Stimulated activated CD8-positive, alpha-beta memory T cell treated with anti-CD3 and anti-CD28 coated beads, Interleukin-7, amount 100 ng/mL, for 24 hours (primary cell): ENCODE measurements at regions not wholly inside any gene's neighbourhood (a gene's known extent, or its start where the extent isn't known, plus 50 kb on each side); places are given as distances from the start of the nearest gene placed in this dataset.
"Not testable (repeated sequence)": the region's sequence is repeated elsewhere in the genome, so short reads cannot be mapped to it uniquely, and the experiment has no call there.

Experiments used
- DNase-seq: peaks from one replicate; pipeline ENCODE4 v3.0.0-alpha.2; 2020; ENCODE audit warnings: low read depth

GRCh38 chr6:11384531-11385309 lies 152.3 kb upstream of the NEDD9 start:
- no peak for DNase-seq

DNA sequence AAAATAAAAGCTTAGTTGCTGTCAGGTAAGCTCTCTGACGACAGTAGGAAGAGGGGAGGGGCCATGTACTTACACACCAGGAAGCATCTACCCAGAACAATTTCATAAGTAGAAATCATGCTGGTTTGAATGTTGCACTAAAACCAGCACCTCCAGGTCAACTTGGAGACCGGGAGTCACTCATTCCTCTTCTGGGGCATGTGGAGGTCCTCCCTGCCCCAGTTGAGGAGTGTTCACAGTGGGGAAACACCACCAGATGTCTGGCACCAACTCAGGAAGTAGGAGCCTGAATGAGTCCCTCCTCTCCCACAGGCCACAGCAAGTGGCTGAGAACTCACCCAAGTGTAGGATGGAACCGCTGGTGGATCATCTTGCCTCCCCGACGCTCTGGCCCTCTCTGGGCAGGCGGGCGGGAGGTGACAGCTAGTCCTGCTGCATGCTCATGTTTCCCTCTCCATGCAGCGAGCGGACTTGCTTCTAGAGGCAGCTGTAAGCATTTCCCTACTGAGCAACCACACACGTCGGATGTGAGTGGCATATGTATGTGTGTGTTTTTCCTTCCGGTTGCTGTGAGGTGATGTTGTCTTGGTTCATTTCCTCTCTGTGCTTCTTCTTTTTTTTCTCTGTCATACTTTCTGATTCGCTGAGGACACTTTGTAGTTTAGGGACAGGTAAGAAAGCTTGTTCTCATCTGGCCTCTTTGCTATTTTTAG lies 149.5 kb upstream of the NEDD9 start:
- peak; percentile 26 for DNase-seq

GRCh38 chr6:11380969-11381744 lies 148.7 kb upstream of the NEDD9 start:
- DNase-seq = no peak

DNA sequence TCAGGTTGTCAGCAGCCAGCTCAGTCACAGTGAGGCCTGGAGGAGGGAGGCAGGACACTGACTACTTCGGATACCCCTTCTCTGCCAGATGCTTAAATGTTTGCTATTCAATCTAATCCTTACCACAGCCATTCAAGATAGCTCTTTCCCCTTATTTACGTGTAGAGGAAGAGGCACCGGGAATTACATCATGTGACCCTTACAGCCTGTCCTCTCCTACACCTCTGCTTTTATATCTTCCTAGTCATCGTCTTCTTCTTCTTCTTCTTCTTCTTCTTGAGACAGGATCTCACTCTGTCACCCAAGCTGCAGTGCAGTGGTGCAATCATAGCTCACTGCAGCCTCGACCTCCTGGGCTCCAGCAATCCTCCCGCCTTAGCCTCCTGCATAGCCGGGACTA lies 148.1 kb upstream of the NEDD9 start:
- no peak for DNase-seq

DNA sequence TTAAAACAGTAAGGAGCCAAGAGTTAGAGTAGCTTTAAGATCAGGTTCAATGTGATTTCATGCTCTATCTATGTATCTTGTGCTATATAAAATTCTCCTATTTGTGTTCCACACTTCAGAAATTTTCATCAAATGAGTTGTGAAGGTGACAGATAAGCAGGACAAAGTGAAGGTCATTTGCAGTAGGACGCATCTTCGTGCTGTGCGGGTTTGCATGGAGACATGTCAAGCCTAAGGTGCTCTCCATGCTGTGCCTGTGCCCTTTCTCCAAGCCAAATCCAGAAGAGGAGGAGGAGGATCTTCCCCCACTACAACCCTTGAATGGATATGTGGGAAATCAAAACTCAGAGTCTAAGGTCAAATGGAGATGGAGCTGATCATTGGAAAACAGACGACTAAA lies 147.3 kb upstream of the NEDD9 start:
- no peak for DNase-seq

GRCh38 chr6:11378639-11379038 lies 146.2 kb upstream of the NEDD9 start:
- no peak for DNase-seq

DNA sequence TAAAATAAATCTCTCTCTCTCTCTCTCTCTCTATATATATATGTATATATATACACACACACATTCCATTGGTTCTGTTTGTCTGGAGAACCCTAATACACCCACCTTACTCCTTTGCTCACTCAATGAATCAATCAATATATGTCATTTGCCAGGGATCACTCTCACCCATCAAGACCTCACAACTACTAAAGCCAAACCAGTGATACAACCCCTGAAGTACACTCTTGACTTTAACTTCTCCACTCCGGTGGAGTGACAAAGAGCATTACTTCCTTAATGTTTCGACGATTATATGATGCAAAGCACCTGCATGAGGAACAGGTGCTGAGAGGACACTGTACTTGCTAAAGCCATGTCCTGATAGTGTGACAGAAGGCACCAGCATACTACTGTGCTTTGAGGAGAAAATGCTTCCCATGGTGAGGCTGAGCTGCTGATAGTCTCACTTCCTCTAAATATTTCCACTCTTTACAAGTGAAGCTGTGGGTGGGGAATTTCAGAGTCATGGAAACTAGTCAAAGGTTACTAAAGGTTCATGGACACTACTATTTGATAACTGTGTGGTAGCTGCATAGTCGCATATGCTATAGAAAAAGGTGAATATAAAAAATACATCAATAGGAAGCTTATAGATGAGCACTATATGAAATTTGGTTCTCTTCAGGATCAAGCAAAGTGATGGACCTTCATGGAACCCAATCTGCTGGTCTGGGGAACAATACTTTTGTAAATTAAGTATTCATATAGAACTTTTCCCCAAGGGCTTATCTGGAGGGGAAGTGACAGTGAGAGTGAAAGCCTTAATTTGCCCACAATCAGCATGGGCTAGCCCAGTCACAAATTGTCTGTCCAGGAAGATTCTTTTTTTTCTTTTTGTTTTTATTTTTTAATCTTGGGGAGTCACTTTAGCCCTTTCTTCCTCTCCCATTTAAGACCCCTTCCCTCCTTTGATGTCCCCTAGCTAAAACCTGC lies 141.9 kb upstream of the NEDD9 start:
- no peak for DNase-seq

DNA sequence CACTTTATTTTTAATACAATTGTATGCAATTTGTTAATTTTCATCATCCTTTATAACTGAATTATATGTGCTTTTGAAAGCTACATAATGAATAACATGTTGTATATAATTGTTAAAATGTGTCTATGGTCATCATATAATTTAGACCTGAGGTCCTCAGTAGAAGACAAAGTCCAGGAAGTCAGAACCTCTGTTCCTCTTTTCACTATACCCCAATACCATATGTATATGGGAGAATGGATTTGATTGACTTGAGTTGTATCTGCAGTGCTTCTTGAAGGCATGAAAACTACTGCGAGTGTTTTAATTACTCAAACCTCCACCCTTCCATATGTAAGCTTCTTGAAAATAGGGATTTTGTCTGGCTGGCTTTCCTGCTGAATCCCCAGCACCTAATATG lies 140.7 kb upstream of the NEDD9 start:
- DNase-seq = no peak

DNA sequence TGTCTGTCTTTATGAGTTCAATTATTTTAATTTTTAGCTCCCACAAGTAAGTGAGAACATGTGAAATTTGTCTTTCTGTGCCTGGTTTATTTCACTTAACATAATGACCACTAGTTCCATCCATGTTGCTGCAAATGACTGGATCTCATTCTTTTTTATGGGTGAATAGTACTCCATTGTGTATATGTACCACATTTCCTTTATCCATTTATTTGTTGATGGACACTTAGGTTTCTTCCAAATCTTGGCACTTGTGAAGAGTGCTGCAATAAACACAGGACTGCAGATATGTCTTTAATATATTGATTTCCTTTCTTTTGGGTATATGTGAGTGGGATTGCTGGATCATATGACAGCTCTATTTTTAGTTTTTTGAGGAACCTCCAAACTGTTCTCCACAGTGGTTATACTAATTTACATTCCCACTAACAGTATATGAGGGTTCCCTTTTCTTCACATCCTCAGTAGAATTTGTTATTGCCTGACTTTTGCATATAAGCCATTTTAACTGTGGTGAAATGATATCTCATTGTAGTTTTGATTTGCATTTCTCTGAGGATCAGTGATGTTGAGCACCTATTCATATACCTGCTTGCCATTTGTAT lies 139.8 kb upstream of the NEDD9 start:
- DNase-seq = not testable (repeated sequence)

DNA sequence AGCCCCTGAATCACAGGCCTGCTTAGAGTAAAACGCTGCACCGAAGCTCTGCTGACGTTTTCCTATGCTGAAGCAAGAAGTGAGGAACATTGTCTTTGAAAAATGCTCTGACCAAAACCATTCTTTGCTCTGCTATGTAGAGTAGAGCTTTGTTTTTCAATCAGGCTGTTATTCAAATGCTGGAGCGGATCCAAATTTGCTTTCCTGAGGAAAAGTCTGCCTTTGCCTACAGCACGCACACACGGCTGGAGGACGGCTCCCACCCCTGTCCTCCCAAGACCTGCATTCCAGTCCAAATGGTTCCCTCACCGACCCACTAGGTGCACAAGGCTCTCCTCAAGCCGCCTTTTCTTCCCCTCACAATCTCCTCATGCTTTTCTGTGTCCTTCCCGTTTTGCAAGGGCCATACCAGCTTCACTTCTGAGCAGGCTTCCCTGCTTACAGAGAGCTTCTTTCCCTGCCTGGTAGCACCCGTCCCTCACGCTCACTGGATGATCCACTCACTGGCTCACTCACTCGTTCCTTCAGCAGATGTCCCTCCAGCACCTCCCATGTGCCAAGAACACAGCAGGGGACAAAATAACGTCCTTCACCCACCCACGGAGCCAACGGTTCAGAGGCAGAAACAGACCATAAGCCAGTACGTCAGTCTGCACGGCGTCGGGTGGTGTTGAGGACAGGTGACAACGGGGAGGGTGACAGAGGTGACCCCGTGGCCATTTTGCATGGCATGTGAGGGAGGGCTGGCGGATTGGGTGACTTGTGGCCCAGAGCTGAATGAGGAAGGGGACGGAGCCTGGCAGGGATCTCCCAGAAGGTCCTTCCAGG lies 137.9 kb upstream of the NEDD9 start:
- no peak for DNase-seq

DNA sequence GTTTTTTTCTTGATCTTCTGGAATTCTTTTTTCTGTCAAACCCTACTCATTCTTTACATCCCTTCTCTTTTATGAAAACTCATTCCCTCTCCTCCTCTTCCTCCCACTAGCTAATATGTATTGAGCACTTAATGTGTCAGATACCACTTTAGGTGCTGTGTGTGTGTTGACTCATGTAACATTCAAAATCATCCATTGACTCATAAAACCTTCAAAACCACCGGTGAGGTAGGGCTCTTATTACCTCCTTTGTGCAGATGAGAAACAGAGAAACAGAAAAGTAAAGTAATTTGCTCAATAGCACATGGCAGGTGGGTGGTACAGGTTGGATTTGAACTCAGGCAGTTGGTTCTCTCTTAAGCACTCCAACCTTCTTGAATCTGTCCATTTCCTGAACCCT lies 136.3 kb upstream of the NEDD9 start:
- no peak for DNase-seq

- DNase-seq = no peak
Observed at GRCh38 chr6:11368264-11368663, 135.8 kb upstream of the NEDD9 start.

- no peak for DNase-seq
Observed at GRCh38 chr6:11367638-11368199, 135.3 kb upstream of the NEDD9 start.

DNA sequence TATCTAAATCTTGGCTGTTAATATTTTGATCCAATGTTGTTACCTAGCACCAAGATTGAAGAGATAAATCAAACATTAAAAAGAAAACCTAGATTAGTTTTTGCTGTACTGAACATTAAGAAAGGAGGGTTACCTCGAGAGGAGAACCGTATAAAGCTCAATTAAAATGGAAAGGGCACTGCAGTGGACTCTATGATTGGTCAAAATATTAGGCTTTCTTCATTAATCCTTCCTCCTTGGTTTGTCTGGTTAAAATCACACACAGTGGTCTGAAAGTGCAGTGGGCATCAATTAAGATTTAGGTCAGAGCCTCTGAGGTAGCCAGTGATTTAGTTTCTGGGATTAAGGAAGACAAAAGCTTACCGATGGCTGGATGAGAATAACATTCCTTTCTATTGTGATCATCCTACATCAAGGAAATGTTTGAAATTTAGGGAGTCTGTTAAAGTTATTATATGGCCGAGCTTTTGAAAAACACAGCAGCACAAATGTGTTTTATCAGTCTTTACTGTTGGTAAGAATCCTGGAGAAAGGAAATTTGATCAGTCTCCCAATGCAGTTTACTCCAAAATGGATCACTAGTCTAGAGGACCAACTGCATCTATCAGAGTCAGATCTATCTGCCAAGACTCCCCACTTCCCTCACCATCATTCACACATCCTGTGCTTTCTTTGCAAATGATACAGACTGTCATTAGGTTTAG lies 134.6 kb upstream of the NEDD9 start:
- no peak for DNase-seq

DNA sequence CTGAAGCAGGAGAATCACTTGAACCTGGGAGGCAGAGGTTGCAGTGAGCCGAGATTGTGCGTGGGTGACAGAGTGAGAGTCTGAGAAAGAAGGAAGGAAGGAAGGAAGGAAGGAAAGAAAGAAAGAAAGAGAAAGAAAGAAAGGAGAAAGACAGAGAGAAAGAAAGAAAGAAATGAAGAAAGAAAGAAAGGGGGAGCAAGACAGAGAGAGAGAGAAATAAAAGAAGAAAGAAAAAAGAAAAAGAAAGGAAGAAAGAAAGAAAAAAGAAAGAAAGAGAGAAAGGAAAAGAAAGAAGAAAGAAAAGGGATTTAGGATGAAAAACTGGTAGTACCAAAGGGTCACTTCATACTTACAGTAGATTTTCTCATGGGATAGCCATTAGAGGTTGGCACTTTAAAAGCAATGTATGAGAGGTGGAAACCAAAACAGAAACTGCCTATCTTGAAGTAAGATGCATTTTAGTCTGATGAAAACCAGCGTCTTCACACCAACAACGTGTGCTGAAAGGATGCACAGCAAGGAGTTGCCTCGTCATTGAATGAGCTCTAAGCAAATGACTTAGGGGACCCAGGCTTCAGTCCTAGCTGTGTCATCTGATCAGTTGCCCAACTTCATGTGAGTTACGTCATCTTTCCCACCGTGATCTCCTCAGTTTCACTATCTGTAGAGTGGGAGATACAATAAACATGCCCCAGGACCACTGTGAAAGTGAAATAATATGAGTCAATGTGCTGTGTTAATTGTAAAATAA lies 133.9 kb upstream of the NEDD9 start:
- DNase-seq = no peak

- DNase-seq = no peak
Observed at GRCh38 chr6:11364971-11365397, 132.5 kb upstream of the NEDD9 start.

DNA sequence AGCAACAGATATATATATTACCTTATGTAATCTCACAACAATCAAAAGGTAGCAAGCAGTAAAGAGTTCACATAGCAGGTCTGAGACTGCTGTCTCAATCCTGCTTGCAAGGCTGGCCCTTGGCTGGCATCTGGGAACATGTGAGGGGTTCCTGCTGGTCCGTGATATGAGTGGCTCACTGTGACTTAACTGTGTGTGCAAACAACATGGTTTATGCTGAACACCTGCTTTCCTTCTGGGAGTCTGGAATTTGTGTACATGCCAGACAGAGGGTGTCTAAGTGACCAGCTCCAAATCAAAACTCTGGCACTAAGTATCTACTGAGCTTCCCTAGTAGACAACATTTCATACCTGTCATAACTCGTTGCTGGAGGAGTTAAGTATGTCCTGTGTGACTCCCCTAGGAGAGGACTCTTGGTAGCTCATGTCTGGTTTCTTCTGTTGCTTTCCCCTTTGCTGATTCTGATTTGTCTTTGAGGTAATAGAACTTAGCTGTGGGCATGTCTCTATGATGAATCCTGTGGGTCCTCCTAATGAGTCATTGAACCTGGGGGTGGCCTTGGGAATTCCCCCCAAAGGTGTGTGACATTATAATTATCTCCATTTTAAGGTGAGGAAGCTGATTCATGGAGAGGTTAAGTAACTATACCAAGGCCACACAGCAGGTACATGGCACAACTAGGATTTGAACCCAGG lies 131.6 kb upstream of the NEDD9 start:
- DNase-seq = peak; percentile 31

GRCh38 chr6:11362564-11362963 lies 130.1 kb upstream of the NEDD9 start:
- no peak for DNase-seq
